H1 (cell line): ENCODE measurements at regions not wholly inside any gene's neighbourhood (a gene's known extent, or its start where the extent isn't known, plus 50 kb on each side); places are given as distances from the start of the nearest gene placed in this dataset.

Experiments used
- CTCF ChIA-PET: fragments of 300-600 bp; sonication (Branson Sonifier 250); formaldehyde crosslinking; loops from one replicate; lab custom pipeline; 2021; ENCODE audit not compliant: partially characterized antibody; lab: Charles Lee
- POLR2A ChIA-PET: fragments of 300-600 bp; sonication (Branson Sonifier 250); formaldehyde crosslinking; loops from one replicate; lab custom pipeline; 2021; ENCODE audit warnings: inconsistent platforms; ENCODE audit not compliant: partially characterized antibody; lab: Charles Lee
- DNase-seq, 2 experiments: peaks; one replicate each; pipeline versions ENCODE4 v3.0.0 to v3.0.0-alpha.2; 2010 to 2022; ENCODE audit warnings: low spot score in 2 of 2, low read depth in 1 of 2, mixed read lengths in 1 of 2
- FAIRE-seq: peaks from 2 replicates; lab custom pipeline; 2011; peaks lifted over from hg19 to GRCh38; lab: Jason Lieb, UNC
- H2AFZ ChIP-seq: 2 replicates; pipeline ENCODE4 v1.8.1; 2012; ENCODE audit warnings: low read length, inconsistent platforms
- H2AK5ac ChIP-seq: 2 replicates; pipeline ENCODE4 v1.6.1; 2013; ENCODE audit warnings: low read depth, low read length
- H2BK120ac ChIP-seq: replicated peaks from 2 replicates; pipeline ENCODE3; 2013; ENCODE audit warnings: low read depth, low read length, inconsistent platforms
- H2BK12ac ChIP-seq: 2 replicates; pipeline ENCODE4 v1.6.1; 2013; ENCODE audit warnings: low read depth, low read length
- H2BK15ac ChIP-seq: 2 replicates; pipeline ENCODE4 v1.6.1; 2013; ENCODE audit warnings: low read length
- H2BK20ac ChIP-seq: 2 replicates; pipeline ENCODE4 v1.6.1; 2013; ENCODE audit warnings: low read length
- H2BK5ac ChIP-seq: 2 replicates; pipeline ENCODE4 v1.6.1; 2013; ENCODE audit warnings: low read depth, low read length
- H3K14ac ChIP-seq: 2 replicates; pipeline ENCODE4 v1.6.1; 2013; ENCODE audit warnings: inconsistent platforms; ENCODE audit not compliant: insufficient read length
- H3K18ac ChIP-seq: 2 replicates; pipeline ENCODE4 v1.6.1; 2013; ENCODE audit warnings: low read length; ENCODE audit errors: extremely low read depth
- H3K23ac ChIP-seq: 2 replicates; pipeline ENCODE4 v1.6.1; 2013; ENCODE audit warnings: inconsistent platforms; ENCODE audit not compliant: insufficient read length
- H3K23me2 ChIP-seq: 2 replicates; pipeline ENCODE4 v1.6.1; 2013; ENCODE audit warnings: low read depth, low read length
- H3K27ac ChIP-seq: 2 replicates; pipeline ENCODE4 v1.6.1; 2011; ENCODE audit warnings: low read depth, low read length, inconsistent platforms
- H3K27me3 ChIP-seq, 4 experiments: replicated peaks in 1 of 4; 1 replicate in 1 of 4; 2 replicates in 3 of 4; pipeline versions ENCODE4 v1.6.1 to v1.8.1; 2011 to 2013; ENCODE audit warnings: low read length in 3 of 4, mild to moderate bottlenecking in 3 of 4, inconsistent platforms in 2 of 4, mixed read lengths in 2 of 4, moderate library complexity in 1 of 4; ENCODE audit not compliant: control insufficient read depth in 3 of 4, insufficient read depth in 3 of 4; ENCODE audit errors: extremely low read depth in 1 of 4
- H3K36me3 ChIP-seq, 4 experiments: 2 replicates each; pipeline versions ENCODE4 v1.6.1 to v1.8.1; 2011 to 2013; ENCODE audit warnings: mild to moderate bottlenecking in 4 of 4, low read length in 3 of 4, moderate library complexity in 2 of 4, control low read depth in 1 of 4, inconsistent platforms in 1 of 4; ENCODE audit not compliant: insufficient read depth in 4 of 4, control insufficient read depth in 2 of 4
- H3K4ac ChIP-seq: replicated peaks from 2 replicates; pipeline ENCODE3; 2013; ENCODE audit warnings: low read length, low read depth, mixed read lengths, inconsistent platforms; ENCODE audit not compliant: insufficient read length
- H3K4me1 ChIP-seq, 4 experiments: replicated peaks in 1 of 4; 1 replicate in 1 of 4; 2 replicates in 3 of 4; pipeline versions ENCODE4 v1.6.1 to v1.8.1; 2011 to 2013; ENCODE audit warnings: low read length in 3 of 4, inconsistent platforms in 2 of 4, mixed read lengths in 1 of 4; ENCODE audit not compliant: insufficient read depth in 4 of 4, control insufficient read depth in 3 of 4
- H3K4me2 ChIP-seq, 2 experiments: 2 replicates each; pipeline versions ENCODE4 v1.6.1 to v1.8.1; 2011 to 2013; ENCODE audit warnings: low read depth in 2 of 2, low read length in 2 of 2, control low read depth in 1 of 2, inconsistent platforms in 1 of 2, mild to moderate bottlenecking in 1 of 2; ENCODE audit not compliant: insufficient read depth in 1 of 2
- H3K4me3 ChIP-seq, 4 experiments: fragments of 200-600, 300-600 bp in 1 of 4; sonication (generic), shearing (Covaris generic), sonication (Bioruptor Twin) in 1 of 4; 2 replicates each; pipeline versions ENCODE4 v1.5.1 to v1.8.1; 2011 to 2016; ENCODE audit warnings: low read length in 4 of 4, low read depth in 3 of 4, control low read depth in 2 of 4, inconsistent platforms in 2 of 4, mild to moderate bottlenecking in 2 of 4, mixed read lengths in 1 of 4, moderate library complexity in 1 of 4; ENCODE audit not compliant: insufficient read depth in 2 of 4; ENCODE audit errors: extremely low read depth in 1 of 4
- H3K56ac ChIP-seq: replicated peaks from 2 replicates; pipeline ENCODE3; 2013; ENCODE audit warnings: low read depth, mild to moderate bottlenecking, mixed read lengths, low read length, inconsistent platforms; ENCODE audit not compliant: insufficient read length
- H3K79me1 ChIP-seq: 2 replicates; pipeline ENCODE4 v1.6.1; 2013; ENCODE audit warnings: low read depth, low read length, control low read depth
- H3K79me2 ChIP-seq, 2 experiments: 2 replicates each; pipeline versions ENCODE4 v1.6.1 to v1.8.1; 2012 to 2013; ENCODE audit warnings: low read length in 2 of 2, mild to moderate bottlenecking in 2 of 2, inconsistent platforms in 1 of 2; ENCODE audit not compliant: insufficient read depth in 2 of 2, control insufficient read depth in 1 of 2
- H3K9ac ChIP-seq, 4 experiments: replicated peaks in 1 of 4; 1 replicate in 1 of 4; 2 replicates in 3 of 4; pipeline versions ENCODE4 v1.6.1 to v1.8.1; 2011 to 2013; ENCODE audit warnings: low read depth in 3 of 4, low read length in 3 of 4, control low read depth in 2 of 4, mild to moderate bottlenecking in 2 of 4, moderate library complexity in 2 of 4, inconsistent platforms in 1 of 4; ENCODE audit errors: extremely low read depth in 1 of 4
- H3K9me3 ChIP-seq, 2 experiments: 2 replicates each; pipeline versions ENCODE4 v1.6.1 to v1.8.1; 2012 to 2013; ENCODE audit warnings: mild to moderate bottlenecking in 2 of 2, moderate library complexity in 2 of 2, control low read depth in 1 of 2, inconsistent platforms in 1 of 2, low read depth in 1 of 2, low read length in 1 of 2, mixed read lengths in 1 of 2; ENCODE audit not compliant: insufficient read depth in 2 of 2
- H4K20me1 ChIP-seq, 2 experiments: replicated peaks in 1 of 2; 2 replicates each; pipeline versions ENCODE3 to v1.8.1; 2011 to 2013; ENCODE audit warnings: inconsistent platforms in 2 of 2, low read length in 2 of 2, mild to moderate bottlenecking in 1 of 2; ENCODE audit not compliant: insufficient read depth in 2 of 2, control insufficient read depth in 1 of 2
- H4K5ac ChIP-seq: 2 replicates; pipeline ENCODE4 v1.6.1; 2013; ENCODE audit warnings: low read length, low read depth, mixed read lengths, inconsistent platforms; ENCODE audit not compliant: insufficient read length
- H4K8ac ChIP-seq: 2 replicates; pipeline ENCODE4 v1.8.0; 2013; ENCODE audit warnings: mild to moderate bottlenecking, moderate library complexity, low read length, inconsistent platforms; ENCODE audit not compliant: insufficient read depth; ENCODE audit errors: extremely low read depth
- H4K91ac ChIP-seq: replicated peaks from 2 replicates; pipeline ENCODE3; 2013; ENCODE audit warnings: low read length, mixed read lengths, inconsistent platforms; ENCODE audit not compliant: insufficient read length
- CREB1 ChIP-seq: IDR thresholded peaks from 2 replicates; pipeline ENCODE4 v1.6.1; 2012; ENCODE audit warnings: inconsistent platforms
- KDM4A ChIP-seq: IDR thresholded peaks from one replicate; pipeline ENCODE4 v1.7.1; 2012; ENCODE audit warnings: low read depth, mild to moderate bottlenecking, moderate library complexity, low read length, inconsistent platforms; ENCODE audit not compliant: severe bottlenecking
- MAX ChIP-seq: IDR thresholded peaks from 2 replicates; pipeline ENCODE4 v1.6.1; 2012; ENCODE audit warnings: inconsistent platforms
- RBBP5 ChIP-seq: IDR thresholded peaks from 2 replicates; pipeline ENCODE4 v1.7.1; 2012; ENCODE audit warnings: low read depth, mild to moderate bottlenecking, inconsistent platforms, low read length, moderate library complexity, borderline replicate concordance
- RFX5 ChIP-seq: IDR thresholded peaks from 2 replicates; pipeline ENCODE4 v1.6.1; 2011; ENCODE audit warnings: low read depth, low read length, improper control_type of control experiment, borderline replicate concordance
- SIRT6 ChIP-seq: IDR thresholded peaks from one replicate; pipeline ENCODE4 v1.7.1; 2012; ENCODE audit warnings: low read length, inconsistent platforms
- TCF12 ChIP-seq: IDR thresholded peaks from 2 replicates; pipeline ENCODE4 v1.6.1; 2011; ENCODE audit warnings: low read depth, mild to moderate bottlenecking, low read length
- YY1 ChIP-seq: IDR thresholded peaks from 2 replicates; pipeline ENCODE4 v1.6.1; 2011; ENCODE audit warnings: low read depth, mild to moderate bottlenecking, low read length
- WGBS, 2 experiments: shearing (Covaris generic) in 1 of 2; methylation state at CpG; one replicate each; pipeline versions ENCODE4 v1.1.6 to v1.1.7; 2013 to 2015; ENCODE audit warnings: low lambda C conversion rate in 2 of 2, mixed read lengths in 2 of 2, inconsistent platforms in 1 of 2, low coverage in 1 of 2, missing lambda C conversion rate in 1 of 2; ENCODE audit not compliant: insufficient replicate concordance in 2 of 2, insufficient coverage in 1 of 2, insufficient read length in 1 of 2; ENCODE audit errors: extremely low coverage in 1 of 2, missing lambda C conversion rate in 1 of 2; 5-methylcytosine and 5-hydroxymethylcytosine counted together

GRCh38 chr2:150715501-150715900 is 228.0 kb upstream of the RND3 start:
- Histone ChIP-seq H2BK15ac (no peak overlapping the region), H4K8ac (no peak overlapping the region), H4K20me1 (no peaks in the 10 kb centered on the region), H3K18ac (no peak overlapping the region), H3K4me1 (no peaks in the 10 kb centered on the region), H3K4me3 (no peak overlapping the region), H2BK5ac (no peak overlapping the region), H2BK120ac (no peak overlapping the region), H2AFZ (no peak overlapping the region; the same call in 1 of the 2 replicates), H2AK5ac (no peak overlapping the region), H3K79me1 (no peaks in the 10 kb centered on the region), H4K91ac (no peak overlapping the region), H3K27ac (no peak overlapping the region), H4K5ac (no peak overlapping the region), H2BK20ac (no peak overlapping the region), H3K9me3 (no peaks in the 10 kb centered on the region), H3K23me2 (no peaks in the 10 kb centered on the region), H3K79me2 (no peaks in the 10 kb centered on the region), H3K9ac (no peak overlapping the region), H3K27me3 (no peaks in the 10 kb centered on the region), H2BK12ac (no peak overlapping the region), H3K14ac (no peak overlapping the region), H3K4me2 (no peak overlapping the region), H3K56ac (no peak overlapping the region), H3K4ac (no peak overlapping the region), H3K36me3 (no peaks in the 10 kb centered on the region), H3K23ac (no peak overlapping the region)
- 92% methylated on average over 4 of the region's 4 CpGs; no CpG with 5 or more reads in 1 of the 2 experiments for WGBS, 2 experiments
- no peak for DNase-seq
- FAIRE-seq: no peak
- ChIA-PET CTCF (interaction anchor here (0.6 kb wide), 1 partner anchor 1871 kb away, joined by 3 read pairs; no protein-coding TSS in a partner anchor), POLR2A (no interaction called here)
- no peak for TF ChIP-seq MAX
- TF ChIP-seq TCF12: no peak
- no peak for TF ChIP-seq YY1
- TF ChIP-seq CREB1: no peak
- TF ChIP-seq RFX5: no peak
- no peak for TF ChIP-seq RBBP5
- TF ChIP-seq KDM4A: no peak
- no peak for TF ChIP-seq SIRT6
